LNCAP (cell line): ENCODE measurements at regions not wholly inside any gene's neighbourhood (a gene's known extent, or its start where the extent isn't known, plus 50 kb on each side); places are given as distances from the start of the nearest gene placed in this dataset.

Experiments used
- CTCF ChIP-seq: fragments of 450-650 bp; IDR thresholded peaks from 2 replicates; pipeline ENCODE4 v1.5.1; 2017; ENCODE audit warnings: mild to moderate bottlenecking

GRCh38 chr1:192081359-192081758, 76.9 kb upstream of the RGS18 start:
- no peak for TF ChIP-seq CTCF

GRCh38 chr1:192086644-192087043, 71.6 kb upstream of the RGS18 start:
- no peak for TF ChIP-seq CTCF

GRCh38 chr1:192087334-192087733, 70.9 kb upstream of the RGS18 start:
- TF ChIP-seq CTCF: no peak

DNA sequence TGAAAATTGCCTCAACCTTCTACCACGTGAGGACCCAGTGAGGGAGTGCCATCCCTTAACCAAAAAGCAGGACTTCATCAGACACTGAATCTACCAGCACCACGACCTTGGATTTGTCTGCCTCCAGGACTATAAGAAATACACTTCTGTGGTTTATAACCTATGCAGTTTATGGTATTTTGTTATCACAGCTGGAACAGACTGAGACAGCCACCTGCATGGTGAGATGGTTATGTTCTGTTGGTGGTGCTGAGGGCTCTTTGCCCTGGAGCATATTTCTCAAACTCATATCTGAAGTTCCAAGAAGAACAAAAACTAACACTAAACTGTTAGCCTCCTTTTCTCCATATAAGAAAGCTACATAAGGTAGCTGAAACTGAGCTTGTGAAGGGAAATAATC, 69.8 kb upstream of the RGS18 start:
- TF ChIP-seq CTCF: no peak

- no peak for TF ChIP-seq CTCF
Observed at GRCh38 chr1:192098001-192098400, 60.3 kb upstream of the RGS18 start.

- no peak for TF ChIP-seq CTCF
Observed at GRCh38 chr1:192099328-192099727, 58.9 kb upstream of the RGS18 start.

- TF ChIP-seq CTCF: no peak
Observed at GRCh38 chr1:192100686-192101468, 57.4 kb upstream of the RGS18 start.

DNA sequence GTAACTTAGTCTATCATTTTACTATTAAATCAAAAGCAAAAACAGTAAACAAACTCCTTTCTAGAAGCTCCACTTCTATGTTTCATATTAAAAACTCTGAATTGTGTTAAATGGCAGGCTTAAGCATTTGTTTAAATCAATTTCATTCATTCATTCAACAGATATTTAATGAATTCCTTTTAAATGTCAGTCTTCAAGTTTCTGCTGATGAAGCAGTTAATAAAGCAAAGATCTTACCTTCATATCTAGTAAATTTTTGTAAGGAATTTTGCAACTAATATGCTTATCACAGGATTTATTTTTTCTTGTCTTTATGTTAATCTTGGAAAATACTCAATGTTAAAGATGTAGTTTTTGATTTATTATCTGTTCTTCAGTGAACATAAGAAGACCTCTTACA, 54.1 kb upstream of the RGS18 start:
- no peak for TF ChIP-seq CTCF
